ENCODE measurements at regions not wholly inside any gene's neighbourhood (a gene's known extent, or its start where the extent isn't known, plus 50 kb on each side); places are given as distances from the start of the nearest gene placed in this dataset.
A peak's percentile ranks its signal among the peaks of the same experiment; 100 is the strongest.
"Not testable (repeated sequence)": the region's sequence is repeated elsewhere in the genome, so short reads cannot be mapped to it uniquely, and the experiment has no call there.

DNA sequence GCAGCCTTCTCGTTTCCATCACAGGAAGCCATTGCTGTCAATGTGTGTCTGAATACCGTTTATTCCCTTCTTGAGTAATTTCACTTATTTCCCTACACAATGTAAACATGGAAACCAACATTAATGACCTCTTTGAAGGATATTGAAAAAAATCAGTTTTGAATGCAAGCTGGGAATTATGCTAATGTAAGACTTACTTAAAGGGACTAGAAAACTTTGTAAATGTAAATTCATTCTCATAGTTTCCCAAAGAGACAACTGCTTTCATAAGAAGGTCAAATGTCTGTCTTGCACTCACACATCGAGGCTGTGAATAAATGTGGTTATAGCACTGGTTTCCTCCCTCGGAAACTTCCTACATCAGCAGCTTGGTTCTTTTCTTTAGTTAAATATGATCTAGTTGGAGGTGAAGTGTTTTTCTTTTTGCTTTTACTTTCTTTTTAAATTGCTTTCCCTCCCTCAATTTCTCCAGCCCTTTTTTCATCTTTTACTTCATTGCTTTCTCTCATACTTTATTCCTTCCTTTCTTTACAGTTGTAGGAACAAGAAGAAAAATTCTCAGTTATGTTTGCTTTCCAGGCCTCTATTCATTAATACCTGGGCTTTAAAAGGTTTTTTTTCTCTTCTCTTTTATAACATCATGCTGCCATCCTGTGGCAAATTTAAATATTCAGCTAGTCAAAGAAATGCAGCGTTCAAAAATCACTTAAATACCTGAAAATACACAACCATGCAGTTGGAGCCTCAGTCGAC is 108.3 kb downstream of the TNFAIP3 start:
- TF ChIP-seq, protein P1, sequence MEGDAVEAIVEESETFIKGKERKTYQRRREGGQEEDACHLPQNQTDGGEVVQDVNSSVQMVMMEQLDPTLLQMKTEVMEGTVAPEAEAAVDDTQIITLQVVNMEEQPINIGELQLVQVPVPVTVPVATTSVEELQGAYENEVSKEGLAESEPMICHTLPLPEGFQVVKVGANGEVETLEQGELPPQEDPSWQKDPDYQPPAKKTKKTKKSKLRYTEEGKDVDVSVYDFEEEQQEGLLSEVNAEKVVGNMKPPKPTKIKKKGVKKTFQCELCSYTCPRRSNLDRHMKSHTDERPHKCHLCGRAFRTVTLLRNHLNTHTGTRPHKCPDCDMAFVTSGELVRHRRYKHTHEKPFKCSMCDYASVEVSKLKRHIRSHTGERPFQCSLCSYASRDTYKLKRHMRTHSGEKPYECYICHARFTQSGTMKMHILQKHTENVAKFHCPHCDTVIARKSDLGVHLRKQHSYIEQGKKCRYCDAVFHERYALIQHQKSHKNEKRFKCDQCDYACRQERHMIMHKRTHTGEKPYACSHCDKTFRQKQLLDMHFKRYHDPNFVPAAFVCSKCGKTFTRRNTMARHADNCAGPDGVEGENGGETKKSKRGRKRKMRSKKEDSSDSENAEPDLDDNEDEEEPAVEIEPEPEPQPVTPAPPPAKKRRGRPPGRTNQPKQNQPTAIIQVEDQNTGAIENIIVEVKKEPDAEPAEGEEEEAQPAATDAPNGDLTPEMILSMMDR (IDR thresholded peaks at IDR 0.05; ENCODE audit: unreplicated experiment): peak; percentile 19
- Mint-ChIP-seq H3K9me3 (ENCODE audit: low read depth) (no peaks in the 10 kb centered on the region), H3K27ac (no peak overlapping the region), H3K4me1 (ENCODE audit: low read depth) (no peaks in the 10 kb centered on the region), H3K4me3 (ENCODE audit: low read depth) (no peak overlapping the region), H3K36me3 (ENCODE audit: insufficient read depth) (no peaks in the 10 kb centered on the region), H3K27me3 (no peaks in the 10 kb centered on the region)
- no peak for DNase-seq (ENCODE audit: low spot score, unreplicated experiment)

DNA sequence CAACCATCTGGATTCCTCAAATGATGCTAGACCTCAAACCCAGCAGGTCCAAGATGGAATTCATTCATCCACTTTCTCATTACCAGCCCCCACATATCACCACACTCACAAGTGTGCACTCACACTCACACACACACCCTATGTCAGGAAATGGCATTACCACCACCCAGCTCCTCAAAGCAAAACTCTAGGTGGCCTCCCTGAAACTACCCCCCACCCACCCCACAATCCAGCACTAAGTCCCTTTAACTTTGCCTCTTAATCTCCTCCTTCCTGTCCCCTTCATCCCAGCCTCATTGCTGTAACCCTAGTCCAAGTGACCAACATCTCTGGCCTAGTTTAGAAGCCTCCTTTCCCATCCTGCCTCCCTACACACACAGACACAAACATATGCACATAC is 109.4 kb downstream of the TNFAIP3 start:
- Mint-ChIP-seq H3K4me1 (ENCODE audit: low read depth) (no peaks in the 10 kb centered on the region), H3K4me3 (ENCODE audit: low read depth) (no peak overlapping the region), H3K27me3 (no peaks in the 10 kb centered on the region), H3K27ac (no peak overlapping the region), H3K36me3 (ENCODE audit: insufficient read depth) (no peaks in the 10 kb centered on the region), H3K9me3 (ENCODE audit: low read depth) (no peaks in the 10 kb centered on the region)
- TF ChIP-seq, protein P1 (IDR thresholded peaks at IDR 0.05; ENCODE audit: unreplicated experiment): no peak
- no peak for DNase-seq (ENCODE audit: low spot score, unreplicated experiment)

DNA sequence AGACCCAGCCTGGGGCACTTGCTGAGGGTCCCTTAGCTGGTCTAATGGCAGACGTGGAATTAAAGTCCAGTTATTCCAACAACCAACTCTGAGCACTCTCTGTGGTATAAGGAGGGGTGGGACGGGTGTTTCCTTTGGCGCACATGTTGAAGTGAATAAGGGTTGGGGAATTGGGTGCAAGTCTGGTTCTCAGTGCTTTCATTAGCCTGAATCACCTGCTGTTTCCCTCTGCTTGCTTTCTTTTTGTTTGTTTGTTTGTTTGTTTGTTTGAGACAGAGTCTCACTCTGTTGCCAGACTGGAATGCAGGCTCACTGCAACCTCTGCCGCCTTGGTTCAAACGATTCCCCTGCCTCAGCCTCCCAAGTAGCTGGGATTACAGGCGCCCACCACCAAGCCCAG is 110.1 kb downstream of the TNFAIP3 start:
- Mint-ChIP-seq H3K36me3 (ENCODE audit: insufficient read depth) (no peaks in the 10 kb centered on the region), H3K4me1 (ENCODE audit: low read depth) (no peaks in the 10 kb centered on the region), H3K27ac (no peak overlapping the region), H3K4me3 (ENCODE audit: low read depth) (no peak overlapping the region), H3K9me3 (ENCODE audit: low read depth) (no peaks in the 10 kb centered on the region), H3K27me3 (no peaks in the 10 kb centered on the region)
- no peak for DNase-seq (ENCODE audit: low spot score, unreplicated experiment)
- TF ChIP-seq, protein P1 (IDR thresholded peaks at IDR 0.05; ENCODE audit: unreplicated experiment): no peak

DNA sequence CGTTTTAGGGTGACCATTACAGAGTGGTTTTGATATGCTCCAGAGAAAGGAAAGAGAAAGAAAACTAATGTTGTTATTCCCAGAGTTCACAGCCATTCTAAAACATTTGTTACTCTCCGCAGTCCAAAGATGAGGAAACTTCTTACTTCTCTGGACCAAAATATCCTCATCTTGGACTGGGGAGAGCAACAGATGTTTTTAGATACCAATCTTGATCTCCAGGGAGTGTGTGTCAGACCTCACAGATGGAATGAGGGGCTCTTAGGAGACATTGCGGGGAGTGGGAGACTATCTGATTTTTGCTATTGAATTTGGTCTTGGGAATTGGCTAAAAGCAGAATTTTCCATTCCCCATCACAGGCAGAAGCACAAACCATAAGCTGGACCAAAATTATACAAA is 110.8 kb downstream of the TNFAIP3 start:
- TF ChIP-seq, protein P1 (IDR thresholded peaks at IDR 0.05; ENCODE audit: unreplicated experiment): no peak
- Mint-ChIP-seq H3K4me1 (ENCODE audit: low read depth) (no peaks in the 10 kb centered on the region), H3K4me3 (ENCODE audit: low read depth) (no peak overlapping the region), H3K27ac (no peak overlapping the region), H3K9me3 (ENCODE audit: low read depth) (no peaks in the 10 kb centered on the region), H3K27me3 (no peaks in the 10 kb centered on the region), H3K36me3 (ENCODE audit: insufficient read depth) (no peaks in the 10 kb centered on the region)
- no peak for DNase-seq (ENCODE audit: low spot score, unreplicated experiment)

DNA sequence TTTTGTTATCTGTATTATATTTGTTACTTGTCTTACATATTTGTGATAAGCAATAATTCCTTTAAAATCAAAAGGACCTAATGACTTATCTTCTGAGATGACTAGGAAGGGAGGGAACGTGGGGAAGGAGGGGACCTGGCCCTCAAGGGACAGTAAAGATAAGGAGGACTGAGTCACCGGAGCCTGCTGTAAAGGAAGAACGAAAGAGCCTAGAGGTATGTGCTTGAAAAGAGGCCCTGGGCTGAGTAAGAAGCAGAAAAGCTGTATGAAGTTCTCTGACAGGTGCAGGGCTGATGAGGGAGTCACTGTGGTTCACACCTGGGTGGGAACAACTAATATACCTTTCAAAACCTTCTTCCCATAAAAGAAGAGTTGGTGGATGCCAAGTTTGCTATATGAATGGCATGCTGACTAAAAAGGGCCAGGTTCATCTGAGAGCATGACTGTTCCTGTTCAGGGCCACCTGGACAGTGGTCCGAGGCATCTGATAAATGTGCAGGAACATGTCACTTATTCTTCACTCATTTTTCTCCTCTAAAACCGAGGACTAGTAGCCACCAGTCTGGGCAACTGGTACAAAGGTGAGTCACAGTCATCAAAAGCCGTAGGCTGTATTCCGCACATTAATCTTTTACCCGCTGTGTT is 111.3 kb downstream of the TNFAIP3 start:
- H3K4me1 Mint-ChIP-seq (ENCODE audit: low read depth): no peaks in the 10 kb centered on the region
- no peaks in the 10 kb centered on the region for H3K36me3 Mint-ChIP-seq (ENCODE audit: insufficient read depth)
- H3K9me3 Mint-ChIP-seq (ENCODE audit: low read depth): no peaks in the 10 kb centered on the region
- no peak overlapping the region for H3K4me3 Mint-ChIP-seq (ENCODE audit: low read depth)
- no peak for DNase-seq (ENCODE audit: low spot score, unreplicated experiment)
- no peaks in the 10 kb centered on the region for H3K27me3 Mint-ChIP-seq
- no peak overlapping the region for H3K27ac Mint-ChIP-seq
- TF ChIP-seq, protein P1 (IDR thresholded peaks at IDR 0.05; ENCODE audit: unreplicated experiment): no peak

DNA sequence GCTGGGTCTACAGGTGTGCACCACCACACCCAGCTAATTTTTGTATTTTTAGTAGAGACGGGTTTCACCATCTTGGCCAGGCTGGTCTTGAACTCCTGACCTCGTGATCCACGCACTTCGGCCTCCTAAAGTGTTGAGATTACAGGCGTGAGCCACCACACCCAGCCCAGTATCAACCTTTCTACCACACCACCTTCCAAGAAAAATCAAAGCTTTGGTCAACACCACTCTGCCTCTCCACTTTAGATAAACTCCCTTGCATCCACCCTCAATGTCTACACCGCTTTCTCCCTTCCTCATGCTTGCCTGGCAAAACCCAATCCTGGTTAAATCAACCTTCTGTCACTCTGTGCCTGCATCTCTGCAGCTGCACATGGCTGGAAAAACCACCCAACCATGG is 112.2 kb downstream of the TNFAIP3 start:
- not testable (repeated sequence) for DNase-seq (ENCODE audit: low spot score, unreplicated experiment); H3K9me3 Mint-ChIP-seq (ENCODE audit: low read depth); H3K4me1 Mint-ChIP-seq (ENCODE audit: low read depth); H3K36me3 Mint-ChIP-seq (ENCODE audit: insufficient read depth); H3K4me3 Mint-ChIP-seq (ENCODE audit: low read depth); H3K27me3 Mint-ChIP-seq; H3K27ac Mint-ChIP-seq

Data from progenitor cell of endocrine pancreas (in vitro differentiated cells).